Nephron (organoid): ENCODE measurements at regions not wholly inside any gene's neighbourhood (a gene's known extent, or its start where the extent isn't known, plus 50 kb on each side); places are given as distances from the start of the nearest gene placed in this dataset.

Experiments used
- H3K27ac Mint-ChIP-seq, 3 experiments: 2 replicates each; pipeline ENCODE4 v1.8.0; 2020; ENCODE audit warnings: mixed read lengths in 3 of 3, mild to moderate bottlenecking in 2 of 3, moderate library complexity in 1 of 3
- H3K27me3 Mint-ChIP-seq: 2 replicates; pipeline ENCODE4 v1.8.0; 2021; ENCODE audit warnings: low read depth, mild to moderate bottlenecking, moderate library complexity, mixed read lengths
- H3K36me3 Mint-ChIP-seq: 2 replicates; pipeline ENCODE4 v1.8.0; 2020; ENCODE audit warnings: low read depth, mixed read lengths
- H3K4me1 Mint-ChIP-seq: 2 replicates; pipeline ENCODE4 v1.8.0; 2020; ENCODE audit warnings: mixed read lengths
- H3K4me3 Mint-ChIP-seq, 3 experiments: 2 replicates each; pipeline ENCODE4 v1.8.0; 2020; ENCODE audit warnings: mild to moderate bottlenecking in 3 of 3, mixed read lengths in 3 of 3, moderate library complexity in 2 of 3
- H3K9me3 Mint-ChIP-seq: 2 replicates; pipeline ENCODE4 v1.8.0; 2020; ENCODE audit warnings: mixed read lengths
- CTCF ChIP-seq, 3 experiments: fragments of 200-600 bp; sonication (generic); IDR thresholded peaks; one replicate each; pipeline ENCODE4 v1.5.0; 2021; ENCODE audit warnings: antibody characterized with exemption in 3 of 3; ENCODE audit not compliant: unreplicated experiment in 3 of 3

- H3K9me3 Mint-ChIP-seq = no peaks in the 10 kb centered on the region
- H3K4me3 Mint-ChIP-seq = no peak overlapping the region
- H3K27me3 Mint-ChIP-seq = peaks cover 7% of the 10 kb centered on the region
- no peaks in the 10 kb centered on the region for H3K4me1 Mint-ChIP-seq
- H3K36me3 Mint-ChIP-seq = no peaks in the 10 kb centered on the region
- TF ChIP-seq CTCF (IDR thresholded peaks at IDR 0.05; ENCODE audit: unreplicated experiment in 3 of 3) = no peak
- H3K27ac Mint-ChIP-seq = no peak overlapping the region
Observed at GRCh38 chr11:80327956-80328614, 887.3 kb upstream of the TENM4 start.

GRCh38 chr11:80321786-80322185 lies 881.0 kb upstream of the TENM4 start:
- no peak overlapping the region for H3K27ac Mint-ChIP-seq
- peaks cover 10% of the 10 kb centered on the region for H3K27me3 Mint-ChIP-seq
- no peaks in the 10 kb centered on the region for H3K36me3 Mint-ChIP-seq
- H3K4me1 Mint-ChIP-seq = no peaks in the 10 kb centered on the region
- no peaks in the 10 kb centered on the region for H3K9me3 Mint-ChIP-seq
- no peak for TF ChIP-seq CTCF (IDR thresholded peaks at IDR 0.05; ENCODE audit: unreplicated experiment in 3 of 3)
- H3K4me3 Mint-ChIP-seq = no peak overlapping the region

GRCh38 chr11:80320765-80321164 lies 879.9 kb upstream of the TENM4 start:
- no peak for TF ChIP-seq CTCF (IDR thresholded peaks at IDR 0.05; ENCODE audit: unreplicated experiment in 3 of 3)
- H3K27me3 Mint-ChIP-seq = peaks cover 10% of the 10 kb centered on the region
- no peak overlapping the region for H3K4me3 Mint-ChIP-seq
- no peaks in the 10 kb centered on the region for H3K9me3 Mint-ChIP-seq
- H3K27ac Mint-ChIP-seq = no peak overlapping the region
- H3K4me1 Mint-ChIP-seq = no peaks in the 10 kb centered on the region
- H3K36me3 Mint-ChIP-seq = no peaks in the 10 kb centered on the region

GRCh38 chr11:80320226-80320625 lies 879.4 kb upstream of the TENM4 start:
- no peaks in the 10 kb centered on the region for H3K9me3 Mint-ChIP-seq
- H3K27ac Mint-ChIP-seq = no peak overlapping the region
- TF ChIP-seq CTCF (IDR thresholded peaks at IDR 0.05; ENCODE audit: unreplicated experiment in 3 of 3) = no peak
- H3K27me3 Mint-ChIP-seq = peaks cover 5% of the 10 kb centered on the region
- no peak overlapping the region for H3K4me3 Mint-ChIP-seq
- no peaks in the 10 kb centered on the region for H3K36me3 Mint-ChIP-seq
- no peaks in the 10 kb centered on the region for H3K4me1 Mint-ChIP-seq

GRCh38 chr11:80317612-80318011 lies 876.8 kb upstream of the TENM4 start:
- H3K27ac Mint-ChIP-seq = no peak overlapping the region
- H3K4me1 Mint-ChIP-seq = no peaks in the 10 kb centered on the region
- TF ChIP-seq CTCF (IDR thresholded peaks at IDR 0.05; ENCODE audit: unreplicated experiment in 3 of 3) = no peak
- H3K9me3 Mint-ChIP-seq = no peaks in the 10 kb centered on the region
- H3K4me3 Mint-ChIP-seq = no peak overlapping the region
- H3K36me3 Mint-ChIP-seq = no peaks in the 10 kb centered on the region
- H3K27me3 Mint-ChIP-seq = peaks cover 3% of the 10 kb centered on the region

GRCh38 chr11:80315200-80315599 lies 874.4 kb upstream of the TENM4 start:
- Mint-ChIP-seq H3K27me3 (peaks cover 6% of the 10 kb centered on the region), H3K27ac (no peak overlapping the region), H3K9me3 (no peaks in the 10 kb centered on the region), H3K4me1 (no peaks in the 10 kb centered on the region), H3K4me3 (no peak overlapping the region), H3K36me3 (no peaks in the 10 kb centered on the region)
- no peak for TF ChIP-seq CTCF (IDR thresholded peaks at IDR 0.05; ENCODE audit: unreplicated experiment in 3 of 3)
